Endodermal cell (in vitro differentiated cells): ENCODE measurements at regions not wholly inside any gene's neighbourhood (a gene's known extent, or its start where the extent isn't known, plus 50 kb on each side); places are given as distances from the start of the nearest gene placed in this dataset.
A peak's percentile ranks its signal among the peaks of the same experiment; 100 is the strongest.

ENCODE experiments used
- DNase-seq: peaks from one replicate; pipeline ENCODE4 v3.0.0-alpha.2; 2017
- H3K27ac ChIP-seq: 2 replicates; pipeline ENCODE4 v1.5.1; 2013; ENCODE audit warnings: mild to moderate bottlenecking, low read depth, low read length, moderate library complexity
- H3K27me3 ChIP-seq: 2 replicates; pipeline ENCODE4 v1.6.1; 2013; ENCODE audit warnings: mild to moderate bottlenecking, low read length, moderate library complexity; ENCODE audit not compliant: insufficient read depth, control insufficient read depth, poor library complexity, severe bottlenecking
- H3K36me3 ChIP-seq: 2 replicates; pipeline ENCODE4 v1.7.0; 2013; ENCODE audit warnings: mild to moderate bottlenecking, low read length, moderate library complexity; ENCODE audit not compliant: control insufficient read depth, insufficient read depth
- H3K4me1 ChIP-seq: one replicate; pipeline ENCODE4 v1.7.0; 2013; ENCODE audit warnings: low read length; ENCODE audit not compliant: control insufficient read depth, insufficient read depth
- H3K4me3 ChIP-seq: 2 replicates; pipeline ENCODE4 v1.5.1; 2013; ENCODE audit warnings: mild to moderate bottlenecking, low read length, moderate library complexity
- H3K9ac ChIP-seq: 2 replicates; pipeline ENCODE4 v1.6.1; 2013; ENCODE audit warnings: mild to moderate bottlenecking, low read length, moderate library complexity; ENCODE audit not compliant: poor library complexity, severe bottlenecking; ENCODE audit errors: extremely low read depth
- H3K9me3 ChIP-seq: 2 replicates; pipeline ENCODE4 v1.6.1; 2013; ENCODE audit warnings: mild to moderate bottlenecking, low read length, moderate library complexity; ENCODE audit not compliant: control insufficient read depth
- H3K27ac Mint-ChIP-seq: 2 replicates; pipeline ENCODE4 v1.8.0; 2020; ENCODE audit warnings: mixed read lengths
- H3K27me3 Mint-ChIP-seq: 2 replicates; pipeline ENCODE4 v1.8.0; 2021; ENCODE audit warnings: mild to moderate bottlenecking, mixed read lengths; ENCODE audit not compliant: insufficient read depth
- H3K36me3 Mint-ChIP-seq: 2 replicates; pipeline ENCODE4 v1.8.0; 2020; ENCODE audit warnings: low read depth, mixed read lengths
- H3K4me1 Mint-ChIP-seq: 2 replicates; pipeline ENCODE4 v1.8.0; 2020; ENCODE audit warnings: mixed read lengths
- H3K4me3 Mint-ChIP-seq: 2 replicates; pipeline ENCODE4 v1.8.0; 2020; ENCODE audit warnings: mild to moderate bottlenecking, moderate library complexity, mixed read lengths
- H3K9me3 Mint-ChIP-seq: 2 replicates; pipeline ENCODE4 v1.8.0; 2020; ENCODE audit warnings: mild to moderate bottlenecking, mixed read lengths
- CTCF ChIP-seq: fragments of 200-600 bp; sonication (generic); conservative IDR thresholded peaks from 2 replicates; pipeline ENCODE4 v1.5.0; 2021; ENCODE audit warnings: antibody characterized with exemption, mild to moderate bottlenecking
- WGBS, 2 experiments: methylation state at CpG; one replicate each; pipeline versions ENCODE4 v1.1.5 to v1.1.7; 2013; ENCODE audit warnings: missing lambda C conversion rate in 2 of 2, mixed read lengths in 1 of 2; ENCODE audit not compliant: insufficient coverage in 1 of 2, insufficient read length in 1 of 2; 5-methylcytosine and 5-hydroxymethylcytosine counted together

GRCh38 chrX:43469391-43470054, 186.6 kb upstream of the MAOA start:
- no peak overlapping the region for H3K27ac Mint-ChIP-seq
- H3K27me3 ChIP-seq = no peaks in the 10 kb centered on the region
- no peak for TF ChIP-seq CTCF
- peaks cover 24% of the 10 kb centered on the region for H3K4me1 Mint-ChIP-seq
- H3K36me3 Mint-ChIP-seq = peaks cover 2% of the 10 kb centered on the region
- no peaks in the 10 kb centered on the region for H3K4me1 ChIP-seq
- peaks cover 5% of the 10 kb centered on the region for H3K9me3 Mint-ChIP-seq
- no CpG with 5 or more reads among the region's 2 CpGs for WGBS, 2 experiments
- H3K9ac ChIP-seq = no peak overlapping the region
- peaks cover 5% of the 10 kb centered on the region for H3K9me3 ChIP-seq
- H3K4me3 ChIP-seq = no peak overlapping the region
- no peak for DNase-seq
- H3K27ac ChIP-seq = no peak overlapping the region
- no peak overlapping the region for H3K4me3 Mint-ChIP-seq
- H3K27me3 Mint-ChIP-seq = no peaks in the 10 kb centered on the region
- H3K36me3 ChIP-seq = no peaks in the 10 kb centered on the region

GRCh38 chrX:43474321-43474720, 181.8 kb upstream of the MAOA start:
- Histone ChIP-seq H3K27me3 (no peaks in the 10 kb centered on the region), H3K4me1 (no peaks in the 10 kb centered on the region), H3K9me3 (peaks cover 5% of the 10 kb centered on the region), H3K9ac (no peak overlapping the region), H3K36me3 (no peaks in the 10 kb centered on the region), H3K27ac (no peak overlapping the region), H3K4me3 (no peak overlapping the region)
- Mint-ChIP-seq H3K9me3 (peaks cover 6% of the 10 kb centered on the region), H3K4me1 (peaks cover 18% of the 10 kb centered on the region), H3K4me3 (no peak overlapping the region), H3K27ac (no peak overlapping the region), H3K36me3 (peaks cover 3% of the 10 kb centered on the region), H3K27me3 (no peaks in the 10 kb centered on the region)
- peak; percentile 71 for DNase-seq
- 83% methylated on average over 2 of the region's 2 CpGs; no CpG with 5 or more reads in 1 of the 2 experiments for WGBS, 2 experiments
- peak; percentile 65 for TF ChIP-seq CTCF

GRCh38 chrX:43479070-43479469, 177.0 kb upstream of the MAOA start:
- Mint-ChIP-seq H3K36me3 (peaks cover 2% of the 10 kb centered on the region), H3K4me3 (no peak overlapping the region), H3K9me3 (peaks cover 5% of the 10 kb centered on the region), H3K4me1 (peaks cover 40% of the 10 kb centered on the region), H3K27ac (no peak overlapping the region), H3K27me3 (no peaks in the 10 kb centered on the region)
- 100% methylated on average over 1 of the region's 3 CpGs; no CpG with 5 or more reads in 1 of the 2 experiments for WGBS, 2 experiments
- Histone ChIP-seq H3K9me3 (peaks cover 6% of the 10 kb centered on the region), H3K27ac (no peak overlapping the region), H3K36me3 (no peaks in the 10 kb centered on the region), H3K4me1 (no peaks in the 10 kb centered on the region), H3K27me3 (no peaks in the 10 kb centered on the region), H3K9ac (no peak overlapping the region), H3K4me3 (no peak overlapping the region)
- TF ChIP-seq CTCF = no peak
- DNase-seq = no peak
